ENCODE measurements at regions not wholly inside any gene's neighbourhood (a gene's known extent, or its start where the extent isn't known, plus 50 kb on each side); places are given as distances from the start of the nearest gene placed in this dataset.

GRCh38 chr2:118502106-118502505 lies 345.3 kb downstream of the EN1 start:
- Mint-ChIP-seq H3K9me3 (no peaks in the 10 kb centered on the region), H3K4me3 (no peak overlapping the region), H3K27ac (no peak overlapping the region), H3K4me1 (ENCODE audit: low read depth in 2 of 2) (no peaks in the 10 kb centered on the region), H3K27me3 (peaks cover 11 to 30% of the 10 kb centered on the region in 2 donors), H3K36me3 (ENCODE audit: insufficient read depth) (peaks cover 3% of the 10 kb centered on the region)
- no peak for DNase-seq
- no peak for ATAC-seq (replicated peaks)

DNA sequence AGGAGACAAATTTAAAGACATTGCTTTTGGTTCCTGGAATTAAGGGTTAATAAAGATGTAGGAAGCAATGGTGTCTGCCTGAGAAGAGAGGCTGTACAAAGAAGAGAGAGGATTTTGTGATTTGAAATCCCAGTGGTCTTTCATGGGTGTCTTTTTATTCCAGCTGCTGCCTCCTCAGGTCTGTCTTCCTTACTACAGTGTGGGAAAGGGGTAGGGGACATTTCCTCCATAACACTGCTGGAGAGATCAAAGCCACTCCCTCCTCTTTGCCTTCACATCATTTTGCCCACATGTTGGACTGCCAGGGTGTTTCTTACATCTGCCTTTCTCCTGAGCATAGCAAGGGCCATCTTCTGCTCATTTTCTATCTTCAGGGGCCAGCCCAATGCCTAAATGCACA lies 348.5 kb downstream of the EN1 start:
- no peaks in the 10 kb centered on the region for H3K4me1 Mint-ChIP-seq (ENCODE audit: low read depth in 2 of 2)
- DNase-seq (no peak), ATAC-seq (replicated peaks) (no peak)
- peaks cover 3% of the 10 kb centered on the region for H3K36me3 Mint-ChIP-seq (ENCODE audit: insufficient read depth)
- H3K9me3 Mint-ChIP-seq = no peaks in the 10 kb centered on the region
- no peak overlapping the region for H3K27ac Mint-ChIP-seq
- H3K4me3 Mint-ChIP-seq = no peak overlapping the region
- peaks cover 10 to 19% of the 10 kb centered on the region in 2 donors for H3K27me3 Mint-ChIP-seq

DNA sequence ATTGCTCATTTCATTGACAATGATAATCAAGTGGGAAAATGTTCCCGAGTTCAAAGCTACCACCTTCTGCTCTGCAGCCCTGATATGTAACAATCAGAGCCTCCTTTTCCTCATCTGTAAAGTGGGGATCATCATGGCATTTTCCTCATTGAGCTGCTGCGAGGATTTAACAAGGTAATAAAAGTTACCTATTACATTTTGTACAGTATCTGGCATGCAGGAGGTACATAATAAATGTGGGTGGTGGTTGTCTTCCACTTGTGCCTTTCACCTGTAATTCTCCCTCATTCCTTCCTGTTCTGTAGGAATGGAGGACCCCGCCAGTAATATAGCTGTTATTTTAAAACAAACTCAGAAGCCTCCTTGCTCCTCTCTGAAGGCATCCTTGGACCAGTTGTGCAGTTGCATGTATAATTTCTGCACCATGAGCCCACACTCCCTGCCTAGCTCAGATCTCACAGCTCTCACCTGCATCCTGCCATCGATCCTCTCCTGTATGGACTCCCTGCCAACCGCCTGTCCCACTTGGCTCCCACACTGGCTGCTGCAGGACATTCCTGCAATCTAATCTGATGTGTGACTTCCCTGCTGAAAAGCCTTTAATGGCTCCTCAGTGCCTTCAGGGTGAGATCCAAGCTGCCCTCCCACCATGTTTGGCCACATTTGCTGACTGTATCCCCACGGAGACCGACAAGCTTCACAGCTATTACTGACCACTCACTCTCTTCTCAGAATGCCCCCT lies 350.4 kb downstream of the EN1 start:
- Mint-ChIP-seq H3K27ac (no peak overlapping the region), H3K4me1 (ENCODE audit: low read depth in 2 of 2) (no peaks in the 10 kb centered on the region), H3K4me3 (no peak overlapping the region), H3K36me3 (ENCODE audit: insufficient read depth) (peaks cover 3% of the 10 kb centered on the region), H3K9me3 (peaks cover 1 to 3% of the 10 kb centered on the region in 2 donors), H3K27me3 (peaks cover 12 to 19% of the 10 kb centered on the region in 2 donors)
- no peak for ATAC-seq (replicated peaks)
- no peak for DNase-seq

DNA sequence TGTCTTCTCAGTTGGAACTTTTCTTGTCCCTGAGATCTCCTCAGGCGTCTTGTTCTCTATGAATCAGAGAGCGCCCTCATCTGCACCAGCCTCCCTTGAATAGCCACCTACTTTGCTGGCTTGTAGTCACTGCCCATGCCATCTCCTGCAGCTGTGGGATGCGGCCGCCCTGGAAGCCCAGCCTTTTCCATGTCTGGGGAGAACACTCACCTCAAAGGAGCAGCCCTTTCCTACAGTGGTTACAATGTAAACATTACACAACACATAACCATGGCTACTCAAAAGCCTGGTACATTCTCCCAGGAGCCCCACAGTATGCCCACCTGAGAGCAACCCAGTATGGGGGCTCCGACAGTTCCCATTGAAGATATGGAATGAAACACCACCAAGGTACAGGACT lies 351.0 kb downstream of the EN1 start:
- DNase-seq (no peak), ATAC-seq (replicated peaks) (no peak)
- peaks cover 2 to 8% of the 10 kb centered on the region in 2 donors for H3K9me3 Mint-ChIP-seq
- peaks cover 16 to 19% of the 10 kb centered on the region in 2 donors for H3K27me3 Mint-ChIP-seq
- H3K36me3 Mint-ChIP-seq (ENCODE audit: insufficient read depth) = peaks cover 3% of the 10 kb centered on the region
- no peaks in the 10 kb centered on the region for H3K4me1 Mint-ChIP-seq (ENCODE audit: low read depth in 2 of 2)
- H3K4me3 Mint-ChIP-seq = no peak overlapping the region
- no peak overlapping the region for H3K27ac Mint-ChIP-seq

DNA sequence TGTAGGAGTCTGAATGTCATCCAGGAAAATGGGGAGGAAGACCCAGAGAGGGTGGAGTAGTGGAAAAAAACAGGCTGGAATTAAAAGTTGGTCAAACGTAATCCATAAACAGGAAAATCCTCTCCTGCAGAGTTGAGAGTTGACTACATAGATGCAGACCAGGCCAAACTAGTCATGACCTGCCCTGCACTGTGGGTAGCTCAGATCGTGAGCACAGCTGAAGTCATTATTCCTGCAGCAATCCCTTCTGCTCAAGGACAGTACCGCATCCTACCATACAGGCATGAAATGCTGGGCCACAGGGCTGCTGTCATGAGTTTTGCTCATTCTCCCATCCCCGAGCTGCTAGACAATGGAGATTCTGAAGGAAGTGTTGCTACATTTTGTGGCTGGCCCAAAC lies 352.2 kb downstream of the EN1 start:
- DNase-seq (no peak), ATAC-seq (replicated peaks) (no peak)
- Mint-ChIP-seq H3K27ac (no peak overlapping the region), H3K4me3 (no peak overlapping the region), H3K9me3 (peaks cover 2 to 8% of the 10 kb centered on the region in 2 donors), H3K36me3 (ENCODE audit: insufficient read depth) (no peaks in the 10 kb centered on the region), H3K27me3 (peaks cover 11 to 16% of the 10 kb centered on the region in 2 donors), H3K4me1 (ENCODE audit: low read depth in 2 of 2) (no peaks in the 10 kb centered on the region)

- Mint-ChIP-seq H3K36me3 (ENCODE audit: insufficient read depth) (no peaks in the 10 kb centered on the region), H3K4me3 (no peak overlapping the region), H3K9me3 (peaks cover 2 to 8% of the 10 kb centered on the region in 2 donors), H3K27ac (no peak overlapping the region), H3K4me1 (ENCODE audit: low read depth in 2 of 2) (no peaks in the 10 kb centered on the region), H3K27me3 (peaks cover 10 to 16% of the 10 kb centered on the region in 2 donors)
- DNase-seq (no peak), ATAC-seq (replicated peaks) (no peak)
These were observed 354.2 kb downstream of the EN1 start for GRCh38 chr2:118493213-118493612.

GRCh38 chr2:118492335-118492734 lies 355.1 kb downstream of the EN1 start:
- DNase-seq = no peak

GRCh38 chr2:118490330-118490729 lies 357.1 kb downstream of the EN1 start:
- Mint-ChIP-seq H3K9me3 (peaks cover 2 to 8% of the 10 kb centered on the region in 2 donors), H3K4me3 (no peak overlapping the region), H3K27ac (no peak overlapping the region), H3K27me3 (peaks cover 0 to 6% of the 10 kb centered on the region in 2 donors), H3K36me3 (ENCODE audit: insufficient read depth) (no peaks in the 10 kb centered on the region), H3K4me1 (ENCODE audit: low read depth in 2 of 2) (no peaks in the 10 kb centered on the region)
- ATAC-seq (replicated peaks) (no peak), DNase-seq (no peak)

More at GRCh38 chr2:118492335-118492734, 355.1 kb downstream of the EN1 start:
- H3K4me1 Mint-ChIP-seq (ENCODE audit: low read depth in 2 of 2) = no peaks in the 10 kb centered on the region
- peaks cover 2 to 8% of the 10 kb centered on the region in 2 donors for H3K9me3 Mint-ChIP-seq
- ATAC-seq (replicated peaks) = no peak
- no peak overlapping the region for H3K27ac Mint-ChIP-seq
- H3K27me3 Mint-ChIP-seq = peaks cover 6 to 11% of the 10 kb centered on the region in 2 donors
- no peaks in the 10 kb centered on the region for H3K36me3 Mint-ChIP-seq (ENCODE audit: insufficient read depth)
- no peak overlapping the region for H3K4me3 Mint-ChIP-seq

DNA sequence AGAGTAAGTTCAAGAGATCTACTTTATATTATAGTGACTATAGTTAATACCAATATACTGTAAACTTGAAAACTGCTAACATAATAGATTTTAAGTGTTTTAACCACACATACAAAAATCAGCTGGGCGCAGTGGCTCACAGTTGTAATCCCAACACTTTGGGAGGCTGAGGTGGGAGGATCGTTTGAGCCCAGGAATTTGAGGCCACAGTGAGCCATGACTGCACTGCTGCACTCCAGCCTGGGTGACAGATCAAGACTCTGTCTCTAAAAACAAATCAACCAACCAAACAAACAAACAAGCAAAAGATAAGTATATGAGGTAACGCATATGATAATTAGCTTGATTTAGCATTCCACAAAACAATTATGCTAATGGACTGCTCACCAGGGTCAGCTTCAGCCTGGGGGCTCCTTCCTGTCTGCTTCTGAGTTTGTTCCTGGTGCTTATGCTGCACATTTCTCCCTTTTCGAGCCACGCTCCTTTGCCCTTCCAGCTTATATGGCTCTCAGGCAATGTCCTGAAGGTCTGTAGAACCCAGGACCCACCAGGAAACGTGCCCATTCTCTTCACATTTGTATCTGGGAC lies 357.6 kb downstream of the EN1 start:
- DNase-seq (no peak), ATAC-seq (replicated peaks) (no peak)
- Mint-ChIP-seq H3K27ac (no peak overlapping the region), H3K9me3 (peaks cover 2 to 8% of the 10 kb centered on the region in 2 donors), H3K36me3 (ENCODE audit: insufficient read depth) (no peaks in the 10 kb centered on the region), H3K27me3 (peaks cover 0 to 6% of the 10 kb centered on the region in 2 donors), H3K4me3 (no peak overlapping the region), H3K4me1 (ENCODE audit: low read depth in 2 of 2) (no peaks in the 10 kb centered on the region)

GRCh38 chr2:118481299-118481698 lies 366.1 kb downstream of the EN1 start:
- no peaks in the 10 kb centered on the region for H3K4me1 Mint-ChIP-seq (ENCODE audit: low read depth in 2 of 2)
- H3K4me3 Mint-ChIP-seq = no peak overlapping the region
- H3K27ac Mint-ChIP-seq = no peak overlapping the region
- DNase-seq = no peak
- no peak for ATAC-seq (replicated peaks)
- H3K9me3 Mint-ChIP-seq = no peaks in the 10 kb centered on the region
- no peaks in the 10 kb centered on the region for H3K36me3 Mint-ChIP-seq (ENCODE audit: insufficient read depth)
- H3K27me3 Mint-ChIP-seq = peaks cover 4 to 6% of the 10 kb centered on the region in 2 donors

- H3K9me3 Mint-ChIP-seq = no peaks in the 10 kb centered on the region
- no peak for ATAC-seq (replicated peaks)
- H3K27ac Mint-ChIP-seq = no peak overlapping the region
- DNase-seq = no peak
- peaks cover 4 to 6% of the 10 kb centered on the region in 2 donors for H3K27me3 Mint-ChIP-seq
- no peaks in the 10 kb centered on the region for H3K36me3 Mint-ChIP-seq (ENCODE audit: insufficient read depth)
- no peaks in the 10 kb centered on the region for H3K4me1 Mint-ChIP-seq (ENCODE audit: low read depth in 2 of 2)
- no peak overlapping the region for H3K4me3 Mint-ChIP-seq
These were observed 368.4 kb downstream of the EN1 start for GRCh38 chr2:118479020-118479419.

- H3K27me3 Mint-ChIP-seq = peaks cover 4 to 6% of the 10 kb centered on the region in 2 donors
- ATAC-seq (replicated peaks) = no peak
- no peaks in the 10 kb centered on the region for H3K4me1 Mint-ChIP-seq (ENCODE audit: low read depth in 2 of 2)
- no peak overlapping the region for H3K4me3 Mint-ChIP-seq
- H3K36me3 Mint-ChIP-seq (ENCODE audit: insufficient read depth) = no peaks in the 10 kb centered on the region
- no peaks in the 10 kb centered on the region for H3K9me3 Mint-ChIP-seq
- no peak overlapping the region for H3K27ac Mint-ChIP-seq
- DNase-seq = no peak
These were observed 370.2 kb downstream of the EN1 start for GRCh38 chr2:118477111-118477862.

- H3K27me3 Mint-ChIP-seq = peaks cover 4 to 6% of the 10 kb centered on the region in 2 donors
- ATAC-seq (replicated peaks) = no peak
These were observed 371.7 kb downstream of the EN1 start for GRCh38 chr2:118475622-118476205.

More at GRCh38 chr2:118475622-118476205, 371.7 kb downstream of the EN1 start:
- H3K9me3 Mint-ChIP-seq = no peaks in the 10 kb centered on the region
- no peaks in the 10 kb centered on the region for H3K36me3 Mint-ChIP-seq (ENCODE audit: insufficient read depth)
- no peaks in the 10 kb centered on the region for H3K4me1 Mint-ChIP-seq (ENCODE audit: low read depth in 2 of 2)
- H3K27ac Mint-ChIP-seq = no peak overlapping the region
- DNase-seq = no peak
- H3K4me3 Mint-ChIP-seq = no peak overlapping the region

All from effector memory CD8-positive, alpha-beta T cell (primary cell).